PC-3 (cell line): ENCODE measurements at regions not wholly inside any gene's neighbourhood (a gene's known extent, or its start where the extent isn't known, plus 50 kb on each side); places are given as distances from the start of the nearest gene placed in this dataset.

Experiments used
- EZH2 ChIP-seq: fragments of 300-600 bp; sonication (generic); IDR thresholded peaks from one replicate; pipeline ENCODE4 v1.6.1; 2017; ENCODE audit warnings: antibody characterized with exemption, mild to moderate bottlenecking, low read length; ENCODE audit not compliant: unreplicated experiment
- TF ChIP-seq, protein P1 (sequence below): fragments of 300-600 bp; sonication (generic); conservative IDR thresholded peaks from 2 replicates; pipeline ENCODE4 v1.5.1; 2017; ENCODE audit warnings: antibody characterized with exemption, low read depth, mild to moderate bottlenecking, low read length

- no peak for TF ChIP-seq EZH2
- TF ChIP-seq, protein P1, sequence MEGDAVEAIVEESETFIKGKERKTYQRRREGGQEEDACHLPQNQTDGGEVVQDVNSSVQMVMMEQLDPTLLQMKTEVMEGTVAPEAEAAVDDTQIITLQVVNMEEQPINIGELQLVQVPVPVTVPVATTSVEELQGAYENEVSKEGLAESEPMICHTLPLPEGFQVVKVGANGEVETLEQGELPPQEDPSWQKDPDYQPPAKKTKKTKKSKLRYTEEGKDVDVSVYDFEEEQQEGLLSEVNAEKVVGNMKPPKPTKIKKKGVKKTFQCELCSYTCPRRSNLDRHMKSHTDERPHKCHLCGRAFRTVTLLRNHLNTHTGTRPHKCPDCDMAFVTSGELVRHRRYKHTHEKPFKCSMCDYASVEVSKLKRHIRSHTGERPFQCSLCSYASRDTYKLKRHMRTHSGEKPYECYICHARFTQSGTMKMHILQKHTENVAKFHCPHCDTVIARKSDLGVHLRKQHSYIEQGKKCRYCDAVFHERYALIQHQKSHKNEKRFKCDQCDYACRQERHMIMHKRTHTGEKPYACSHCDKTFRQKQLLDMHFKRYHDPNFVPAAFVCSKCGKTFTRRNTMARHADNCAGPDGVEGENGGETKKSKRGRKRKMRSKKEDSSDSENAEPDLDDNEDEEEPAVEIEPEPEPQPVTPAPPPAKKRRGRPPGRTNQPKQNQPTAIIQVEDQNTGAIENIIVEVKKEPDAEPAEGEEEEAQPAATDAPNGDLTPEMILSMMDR: no peak
These were observed 163.4 kb upstream of the TLE3 start for GRCh38 chr15:70261083-70261482.
